Smooth muscle cell (in vitro differentiated cells): ENCODE measurements at regions not wholly inside any gene's neighbourhood (a gene's known extent, or its start where the extent isn't known, plus 50 kb on each side); places are given as distances from the start of the nearest gene placed in this dataset.

Experiments
- DNase-seq: peaks from one replicate; lab custom pipeline; 2025; ENCODE audit not compliant: unreplicated experiment; lab: John Stamatoyannopoulos, UW
- H2AFZ ChIP-seq: fragments of 200-600 bp; sonication (generic); 2 replicates; pipeline ENCODE4 v1.6.0; 2016; ENCODE audit warnings: antibody characterized with exemption, low read depth, mild to moderate bottlenecking
- H3F3A ChIP-seq: fragments of 200-600 bp; sonication (generic); 2 replicates; pipeline ENCODE4 v1.6.0; 2017; ENCODE audit warnings: antibody characterized with exemption, low read depth
- H3K27ac ChIP-seq: fragments of 200-600 bp; sonication (generic); 2 replicates; pipeline ENCODE4 v1.5.1; 2016; ENCODE audit warnings: low read depth, mild to moderate bottlenecking
- H3K27me3 ChIP-seq: fragments of 200-600 bp; sonication (generic); 2 replicates; pipeline ENCODE4 v1.6.1; 2016; ENCODE audit warnings: low read depth, mild to moderate bottlenecking
- H3K36me3 ChIP-seq: fragments of 200-600 bp; sonication (generic); 2 replicates; pipeline ENCODE4 v1.5.1; 2016; ENCODE audit warnings: low read depth
- H3K4me1 ChIP-seq: fragments of 200-600 bp; sonication (generic); 2 replicates; pipeline ENCODE4 v1.5.1; 2016; ENCODE audit warnings: low read depth
- H3K4me2 ChIP-seq: fragments of 200-600 bp; sonication (generic); 2 replicates; pipeline ENCODE4 v1.6.0; 2016; ENCODE audit warnings: mild to moderate bottlenecking
- H3K4me3 ChIP-seq: fragments of 200-600 bp; sonication (generic); 2 replicates; pipeline ENCODE4 v1.5.1; 2016; ENCODE audit warnings: mild to moderate bottlenecking
- H3K79me2 ChIP-seq: fragments of 200-600 bp; sonication (generic); 2 replicates; pipeline ENCODE4 v1.6.0; 2016; ENCODE audit warnings: low read depth, mild to moderate bottlenecking
- H3K9ac ChIP-seq: fragments of 200-600 bp; sonication (generic); 2 replicates; pipeline ENCODE4 v1.6.0; 2016; ENCODE audit warnings: low read depth
- H3K9me3 ChIP-seq: fragments of 200-600 bp; sonication (generic); replicated peaks from 2 replicates; pipeline ENCODE4 v1.5.1; 2016; ENCODE audit warnings: low read depth
- H4K20me1 ChIP-seq: fragments of 200-600 bp; sonication (generic); 2 replicates; pipeline ENCODE4 v1.6.0; 2016; ENCODE audit warnings: low read depth
- CTCF ChIP-seq: fragments of 200-600 bp; sonication (generic); IDR thresholded peaks from 2 replicates; pipeline ENCODE4 v1.5.1; 2017; ENCODE audit warnings: borderline replicate concordance, mild to moderate bottlenecking, antibody characterized with exemption; ENCODE audit not compliant: insufficient read depth, poor library complexity, severe bottlenecking
- WGBS: methylation state at CpG from one replicate; pipeline ENCODE4 v1.1.7; 2016; ENCODE audit warnings: low lambda C conversion rate; 5-methylcytosine and 5-hydroxymethylcytosine counted together

- TF ChIP-seq CTCF: no peak
- 76% methylated on average over 8 of the region's 8 CpGs for WGBS
- H3K27ac ChIP-seq: no peak overlapping the region
- H3K36me3 ChIP-seq: no peaks in the 10 kb centered on the region
- H3F3A ChIP-seq: no peaks in the 10 kb centered on the region
- H3K4me3 ChIP-seq: no peak overlapping the region
- H4K20me1 ChIP-seq: no peaks in the 10 kb centered on the region
- H3K4me2 ChIP-seq: no peak overlapping the region
- H3K27me3 ChIP-seq: no peaks in the 10 kb centered on the region
- H2AFZ ChIP-seq: no peak overlapping the region
- DNase-seq: no peak
- no peaks in the 10 kb centered on the region for H3K9me3 ChIP-seq
- H3K9ac ChIP-seq: no peak overlapping the region
- H3K79me2 ChIP-seq: no peaks in the 10 kb centered on the region
- no peaks in the 10 kb centered on the region for H3K4me1 ChIP-seq
Observed at GRCh38 chr5:6812800-6813731, 99.8 kb downstream of the TENT4A start.

DNA sequence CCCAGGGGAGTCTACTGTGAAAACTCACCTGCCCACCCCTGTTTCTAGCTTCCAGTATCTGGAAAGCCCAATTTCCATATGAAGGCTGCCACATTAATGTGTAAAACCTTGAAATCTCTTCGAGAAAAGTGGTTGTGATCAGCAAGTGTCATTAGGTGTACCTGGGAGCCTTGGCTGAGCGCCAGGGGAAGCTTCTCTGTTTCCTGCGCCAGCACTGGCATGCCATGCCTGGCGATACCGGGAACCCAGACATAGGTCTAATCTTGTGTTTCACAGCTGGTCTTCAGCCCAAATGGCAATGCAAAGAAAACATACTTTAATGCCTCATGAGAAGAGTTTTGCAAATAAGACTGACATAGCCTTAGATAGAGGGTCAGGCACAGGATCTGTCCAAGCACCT lies 101.6 kb downstream of the TENT4A start:
- H3K4me2 ChIP-seq: no peak overlapping the region
- no peak for DNase-seq
- H3F3A ChIP-seq: no peaks in the 10 kb centered on the region
- peaks cover 5% of the 10 kb centered on the region for H3K4me1 ChIP-seq
- H3K36me3 ChIP-seq: no peaks in the 10 kb centered on the region
- no peaks in the 10 kb centered on the region for H3K27me3 ChIP-seq
- WGBS: 86% methylated on average over 5 of the region's 5 CpGs
- no peak overlapping the region for H3K9ac ChIP-seq
- no peaks in the 10 kb centered on the region for H3K9me3 ChIP-seq
- H4K20me1 ChIP-seq: no peaks in the 10 kb centered on the region
- H3K4me3 ChIP-seq: no peak overlapping the region
- no peaks in the 10 kb centered on the region for H3K79me2 ChIP-seq
- TF ChIP-seq CTCF: no peak
- no peak overlapping the region for H3K27ac ChIP-seq
- no peak overlapping the region for H2AFZ ChIP-seq

- H3K27me3 ChIP-seq: no peaks in the 10 kb centered on the region
- no peak overlapping the region for H3K27ac ChIP-seq
- no peaks in the 10 kb centered on the region for H3K79me2 ChIP-seq
- H3K36me3 ChIP-seq: no peaks in the 10 kb centered on the region
- peaks cover 10% of the 10 kb centered on the region for H3K9me3 ChIP-seq
- peak; percentile 10 for TF ChIP-seq CTCF
- H3F3A ChIP-seq: no peaks in the 10 kb centered on the region
- no peak overlapping the region for H3K9ac ChIP-seq
- 69% methylated on average over 14 of the region's 14 CpGs for WGBS
- H4K20me1 ChIP-seq: no peaks in the 10 kb centered on the region
- H2AFZ ChIP-seq: no peak overlapping the region
- peaks cover 6% of the 10 kb centered on the region for H3K4me1 ChIP-seq
- DNase-seq: no peak
- no peak overlapping the region for H3K4me3 ChIP-seq
- no peak overlapping the region for H3K4me2 ChIP-seq
Observed at GRCh38 chr5:6818594-6819511, 105.6 kb downstream of the TENT4A start.
